GM23248 (cell line): ENCODE measurements at regions not wholly inside any gene's neighbourhood (a gene's known extent, or its start where the extent isn't known, plus 50 kb on each side); places are given as distances from the start of the nearest gene placed in this dataset.

ENCODE experiments used
- DNase-seq: peaks from one replicate; pipeline ENCODE4 v3.0.0-alpha.2; 2015
- H2AFZ ChIP-seq: fragments of 200-600 bp; sonication (generic); 2 replicates; pipeline ENCODE4 v1.6.1; 2016; ENCODE audit warnings: antibody characterized with exemption
- H3F3A ChIP-seq: fragments of 200-600 bp; sonication (generic); 2 replicates; pipeline ENCODE4 v1.6.1; 2016; ENCODE audit warnings: mild to moderate bottlenecking, antibody characterized with exemption, mixed run types; ENCODE audit not compliant: insufficient read depth
- H3K27ac ChIP-seq: fragments of 200-600 bp; sonication (generic); 2 replicates; pipeline ENCODE4 v1.5.1; 2016; ENCODE audit warnings: mild to moderate bottlenecking
- H3K27me3 ChIP-seq: fragments of 200-600 bp; sonication (generic); replicated peaks from 2 replicates; pipeline ENCODE4 v1.6.1; 2016; ENCODE audit warnings: mild to moderate bottlenecking; ENCODE audit not compliant: insufficient read depth
- H3K36me3 ChIP-seq: fragments of 200-600 bp; sonication (generic); 2 replicates; pipeline ENCODE4 v1.6.1; 2016; ENCODE audit warnings: low read depth, mild to moderate bottlenecking
- H3K4me1 ChIP-seq: fragments of 200-600 bp; sonication (generic); 2 replicates; pipeline ENCODE4 v1.6.1; 2016; ENCODE audit warnings: mild to moderate bottlenecking; ENCODE audit not compliant: insufficient read depth
- H3K4me2 ChIP-seq: fragments of 200-600 bp; sonication (generic); one replicate; pipeline ENCODE4 v1.6.1; 2016; ENCODE audit warnings: mild to moderate bottlenecking; ENCODE audit not compliant: unreplicated experiment
- H3K4me3 ChIP-seq: fragments of 200-600 bp; sonication (generic); 2 replicates; pipeline ENCODE4 v1.5.1; 2016; ENCODE audit warnings: mild to moderate bottlenecking
- H3K79me2 ChIP-seq: fragments of 200-600 bp; sonication (generic); 2 replicates; pipeline ENCODE4 v1.6.1; 2016; ENCODE audit warnings: mild to moderate bottlenecking; ENCODE audit not compliant: insufficient read depth
- H3K9ac ChIP-seq: fragments of 200-600 bp; sonication (generic); 2 replicates; pipeline ENCODE4 v1.6.1; 2016; ENCODE audit warnings: mild to moderate bottlenecking
- H3K9me2 ChIP-seq: fragments of 200-600 bp; sonication (generic); 2 replicates; pipeline ENCODE4 v1.6.1; 2016; ENCODE audit warnings: mixed run types, mild to moderate bottlenecking, moderate library complexity; ENCODE audit not compliant: insufficient read depth
- H3K9me3 ChIP-seq: fragments of 200-600 bp; sonication (generic); one replicate; pipeline ENCODE4 v1.6.1; 2017; ENCODE audit warnings: low read depth
- H4K20me1 ChIP-seq: fragments of 200-600 bp; sonication (generic); 2 replicates; pipeline ENCODE4 v1.6.0; 2016; ENCODE audit not compliant: insufficient read depth
- EZH2 ChIP-seq: fragments of 200-600 bp; sonication (generic); IDR thresholded peaks from 2 replicates; pipeline ENCODE4 v1.6.1; 2018; ENCODE audit warnings: antibody characterized with exemption, mild to moderate bottlenecking; ENCODE audit not compliant: insufficient read depth, poor library complexity, severe bottlenecking
- EZH2phosphoT487 ChIP-seq: fragments of 200-600 bp; sonication (generic); IDR thresholded peaks from 2 replicates; pipeline ENCODE4 v1.6.1; 2018; ENCODE audit warnings: antibody characterized with exemption, moderate library complexity, mild to moderate bottlenecking, low read depth; ENCODE audit not compliant: insufficient read depth
- WGBS, 2 experiments: methylation state at CpG; one replicate each; pipeline ENCODE4 v1.1.6; 2015 to 2017; ENCODE audit warnings: low lambda C conversion rate in 2 of 2, low coverage in 1 of 2; ENCODE audit errors: missing lambda C conversion rate in 2 of 2; 5-methylcytosine and 5-hydroxymethylcytosine counted together
- in situ Hi-C: fragments of 300-500 bp; cut with MboI; formaldehyde crosslinking; loops from 2 replicates; pipeline ENCODE4 v1.15.0; 2020

- Histone ChIP-seq H3K36me3 (no peaks in the 10 kb centered on the region), H3K9me2 (no peaks in the 10 kb centered on the region), H3K9ac (no peak overlapping the region), H3K27me3 (no peaks in the 10 kb centered on the region), H3K4me2 (no peak overlapping the region), H3K9me3 (peaks cover 3% of the 10 kb centered on the region), H3K4me1 (no peaks in the 10 kb centered on the region), H4K20me1 (no peaks in the 10 kb centered on the region), H2AFZ (no peak overlapping the region), H3K79me2 (no peaks in the 10 kb centered on the region), H3K4me3 (no peak overlapping the region), H3K27ac (no peak overlapping the region), H3F3A (no peaks in the 10 kb centered on the region)
- TF ChIP-seq EZH2phosphoT487 (no peak), EZH2 (no peak)
- in situ Hi-C loops: no loop called here
- no peak for DNase-seq
These were observed 538.9 kb upstream of the REG3G start for GRCh38 chr2:78486565-78486964.

- no peaks in the 10 kb centered on the region for H3K36me3 ChIP-seq
- no peak overlapping the region for H2AFZ ChIP-seq
- no peaks in the 10 kb centered on the region for H3K9me3 ChIP-seq
- no peak overlapping the region for H3K9ac ChIP-seq
- no peak for DNase-seq
- H3K9me2 ChIP-seq: no peaks in the 10 kb centered on the region
- in situ Hi-C loops: no loop called here
- no peak overlapping the region for H3K27ac ChIP-seq
- TF ChIP-seq EZH2phosphoT487 (no peak), EZH2 (no peak)
- H3K4me1 ChIP-seq: no peaks in the 10 kb centered on the region
- no peaks in the 10 kb centered on the region for H4K20me1 ChIP-seq
- no peak overlapping the region for H3K4me2 ChIP-seq
- H3K4me3 ChIP-seq: no peak overlapping the region
- H3K79me2 ChIP-seq: no peaks in the 10 kb centered on the region
- no peaks in the 10 kb centered on the region for H3K27me3 ChIP-seq
- 53 to 58% methylated on average over 8 of the region's 8 CpGs for WGBS, 2 experiments
- H3F3A ChIP-seq: no peaks in the 10 kb centered on the region
These were observed 527.4 kb upstream of the REG3G start for GRCh38 chr2:78498125-78498524.

- Histone ChIP-seq H3F3A (no peaks in the 10 kb centered on the region), H3K4me1 (no peaks in the 10 kb centered on the region), H3K79me2 (no peaks in the 10 kb centered on the region), H3K4me2 (no peak overlapping the region), H3K9ac (no peak overlapping the region), H3K36me3 (no peaks in the 10 kb centered on the region), H3K9me3 (no peaks in the 10 kb centered on the region), H3K4me3 (no peak overlapping the region), H2AFZ (no peak overlapping the region), H4K20me1 (no peaks in the 10 kb centered on the region), H3K27me3 (no peaks in the 10 kb centered on the region), H3K9me2 (no peaks in the 10 kb centered on the region), H3K27ac (no peak overlapping the region)
- DNase-seq: no peak
- WGBS, 2 experiments: 50% methylated on average over 1 of the region's 1 CpG
- in situ Hi-C loops: no loop called here
- no peak for TF ChIP-seq EZH2phosphoT487
- TF ChIP-seq EZH2: no peak
These were observed 519.2 kb upstream of the REG3G start for GRCh38 chr2:78506301-78506700.

GRCh38 chr2:78521938-78522337 lies 503.6 kb upstream of the REG3G start:
- Histone ChIP-seq H3K9me3 (no peaks in the 10 kb centered on the region), H3F3A (no peaks in the 10 kb centered on the region), H3K9me2 (no peaks in the 10 kb centered on the region), H2AFZ (no peak overlapping the region), H3K4me1 (no peaks in the 10 kb centered on the region), H3K9ac (no peak overlapping the region), H3K27me3 (no peaks in the 10 kb centered on the region), H3K36me3 (no peaks in the 10 kb centered on the region), H3K4me2 (no peak overlapping the region), H3K79me2 (no peaks in the 10 kb centered on the region), H3K4me3 (no peak overlapping the region), H4K20me1 (no peaks in the 10 kb centered on the region), H3K27ac (no peak overlapping the region)
- 0 to 2% methylated on average over 3 of the region's 3 CpGs for WGBS, 2 experiments
- TF ChIP-seq EZH2 (no peak), EZH2phosphoT487 (no peak)
- in situ Hi-C loops: no loop called here
- DNase-seq: no peak

- DNase-seq: no peak
- WGBS, 2 experiments: 7 to 9% methylated on average over 5 of the region's 5 CpGs
- H3K4me1 ChIP-seq: no peaks in the 10 kb centered on the region
- no peaks in the 10 kb centered on the region for H3K27me3 ChIP-seq
- no peaks in the 10 kb centered on the region for H4K20me1 ChIP-seq
- in situ Hi-C loops: no loop called here
- no peaks in the 10 kb centered on the region for H3K9me3 ChIP-seq
- no peak for TF ChIP-seq EZH2
- no peak for TF ChIP-seq EZH2phosphoT487
- H3K4me2 ChIP-seq: no peak overlapping the region
- H3K79me2 ChIP-seq: no peaks in the 10 kb centered on the region
- no peak overlapping the region for H3K27ac ChIP-seq
- H3K36me3 ChIP-seq: no peaks in the 10 kb centered on the region
- no peak overlapping the region for H3K4me3 ChIP-seq
- no peak overlapping the region for H3K9ac ChIP-seq
- H2AFZ ChIP-seq: no peak overlapping the region
- no peaks in the 10 kb centered on the region for H3F3A ChIP-seq
- no peaks in the 10 kb centered on the region for H3K9me2 ChIP-seq
These were observed 492.6 kb upstream of the REG3G start for GRCh38 chr2:78532762-78533379.
